PC-3 (cell line): ENCODE measurements at regions not wholly inside any gene's neighbourhood (a gene's known extent, or its start where the extent isn't known, plus 50 kb on each side); places are given as distances from the start of the nearest gene placed in this dataset.
"Not testable (repeated sequence)": the region's sequence is repeated elsewhere in the genome, so short reads cannot be mapped to it uniquely, and the experiment has no call there.

ENCODE experiments used
- ATAC-seq: fragments of 200-7000 bp; cut with Tn5 transposase; 2 replicates; pipeline ENCODE4 v1.9.1; 2020; ENCODE audit warnings: mild to moderate bottlenecking, moderate library complexity
- BruUV-seq: library from RNA; stranded (reverse); fragments of 400-500 nt; replicated peaks from 2 replicates; lab custom pipeline; 2021; lab: Mats Ljungman, UMichigan
- CTCF ChIA-PET: fragments of 300-600 bp; sonication (Branson Sonifier 250); formaldehyde crosslinking; loops from one replicate; lab custom pipeline; 2022; ENCODE audit warnings: antibody characterized with exemption; lab: Charles Lee
- POLR2A ChIA-PET: fragments of 300-600 bp; sonication (Branson Sonifier 250); formaldehyde crosslinking; loops from one replicate; lab custom pipeline; 2022; ENCODE audit warnings: antibody characterized with exemption; ENCODE audit not compliant: unreplicated experiment; lab: Charles Lee
- DNase-seq: peaks from one replicate; pipeline ENCODE4 v3.0.0-alpha.2; 2015
- H2AFZ ChIP-seq: fragments of 300-600 bp; sonication (generic); 2 replicates; pipeline ENCODE4 v1.6.0; 2016; ENCODE audit warnings: antibody characterized with exemption, low read length
- H3F3A ChIP-seq: fragments of 300-600 bp; sonication (generic); one replicate; pipeline ENCODE4 v1.6.0; 2017; ENCODE audit warnings: antibody characterized with exemption, low read length, control low read depth, mild to moderate bottlenecking; ENCODE audit not compliant: unreplicated experiment
- H3K27ac ChIP-seq: fragments of 300-600 bp; sonication (generic); 2 replicates; pipeline ENCODE4 v1.5.1; 2016; ENCODE audit warnings: mild to moderate bottlenecking, low read length
- H3K27me3 ChIP-seq: fragments of 300-600 bp; sonication (generic); 2 replicates; pipeline ENCODE4 v1.6.1; 2016; ENCODE audit warnings: low read length, mixed read lengths
- H3K36me3 ChIP-seq: fragments of 300-600 bp; sonication (generic); 2 replicates; pipeline ENCODE4 v1.6.1; 2016; ENCODE audit warnings: low read depth, mixed run types, low read length, mixed read lengths
- H3K4me1 ChIP-seq: fragments of 300-600 bp; sonication (generic); 2 replicates; pipeline ENCODE4 v1.5.1; 2016; ENCODE audit warnings: low read length; ENCODE audit not compliant: insufficient read depth
- H3K4me2 ChIP-seq: fragments of 300-600 bp; sonication (generic); 2 replicates; pipeline ENCODE4 v1.6.0; 2016; ENCODE audit warnings: low read length
- H3K4me3 ChIP-seq: fragments of 300-600 bp; sonication (generic); 2 replicates; pipeline ENCODE4 v1.5.1; 2016; ENCODE audit warnings: mild to moderate bottlenecking, low read length, mixed read lengths
- H3K79me2 ChIP-seq: fragments of 300-600 bp; sonication (generic); 2 replicates; pipeline ENCODE4 v1.6.1; 2017; ENCODE audit warnings: low read length, mixed read lengths
- H3K9ac ChIP-seq: fragments of 300-600 bp; sonication (generic); 2 replicates; pipeline ENCODE4 v1.6.0; 2016; ENCODE audit warnings: mild to moderate bottlenecking, low read length
- H3K9me2 ChIP-seq: fragments of 300-600 bp; sonication (generic); replicated peaks from 2 replicates; pipeline ENCODE4 v1.6.1; 2016; ENCODE audit warnings: mixed run types, low read length, mixed read lengths
- H3K9me3 ChIP-seq: fragments of 300-600 bp; sonication (generic); 2 replicates; pipeline ENCODE4 v1.6.1; 2016; ENCODE audit warnings: low read length, mixed read lengths
- H4K20me1 ChIP-seq: fragments of 300-600 bp; sonication (generic); 2 replicates; pipeline ENCODE4 v1.6.1; 2016; ENCODE audit warnings: low read length, mixed read lengths
- CTCF ChIP-seq: fragments of 300-600 bp; sonication (generic); conservative IDR thresholded peaks from 2 replicates; pipeline ENCODE4 v1.5.1; 2017; ENCODE audit warnings: antibody characterized with exemption, low read depth, mild to moderate bottlenecking, low read length
- EZH2 ChIP-seq: fragments of 300-600 bp; sonication (generic); IDR thresholded peaks from one replicate; pipeline ENCODE4 v1.6.1; 2017; ENCODE audit warnings: antibody characterized with exemption, mild to moderate bottlenecking, low read length; ENCODE audit not compliant: unreplicated experiment
- EZH2phosphoT487 ChIP-seq: fragments of 300-600 bp; sonication (generic); IDR thresholded peaks from 2 replicates; pipeline ENCODE4 v1.6.1; 2018; ENCODE audit warnings: mild to moderate bottlenecking, antibody characterized with exemption, low read length, borderline replicate concordance
- intact Hi-C: fragments of 100-400 bp; cut with micrococcal nuclease; formaldehyde crosslinking; loops from 2 replicates; pipeline ENCODE4 v1.9.0; 2023

GRCh38 chr5:88634014-88634413, 249.0 kb downstream of the MEF2C start:
- H3K9ac ChIP-seq, result no peak overlapping the region
- no peaks in the 10 kb centered on the region for H3K27me3 ChIP-seq
- no peak for TF ChIP-seq EZH2
- TF ChIP-seq EZH2phosphoT487, result no peak
- no peak for TF ChIP-seq CTCF
- no peak overlapping the region for H2AFZ ChIP-seq
- no peaks in the 10 kb centered on the region for H3K9me3 ChIP-seq
- intact Hi-C loops, result no loop called here
- H3K9me2 ChIP-seq, result no peaks in the 10 kb centered on the region
- no peaks in the 10 kb centered on the region for H3K79me2 ChIP-seq
- ATAC-seq (no peak), DNase-seq (no peak)
- no peak overlapping the region for H3K27ac ChIP-seq
- no peak overlapping the region for H3K4me3 ChIP-seq
- H3K4me2 ChIP-seq, result no peak overlapping the region
- CTCF ChIA-PET, result no interaction called here
- H3K4me1 ChIP-seq, result no peaks in the 10 kb centered on the region
- no TSS peak for BruUV-seq
- H3F3A ChIP-seq, result no peaks in the 10 kb centered on the region
- H3K36me3 ChIP-seq, result no peaks in the 10 kb centered on the region
- H4K20me1 ChIP-seq, result no peaks in the 10 kb centered on the region
- POLR2A ChIA-PET, result no interaction called here

DNA sequence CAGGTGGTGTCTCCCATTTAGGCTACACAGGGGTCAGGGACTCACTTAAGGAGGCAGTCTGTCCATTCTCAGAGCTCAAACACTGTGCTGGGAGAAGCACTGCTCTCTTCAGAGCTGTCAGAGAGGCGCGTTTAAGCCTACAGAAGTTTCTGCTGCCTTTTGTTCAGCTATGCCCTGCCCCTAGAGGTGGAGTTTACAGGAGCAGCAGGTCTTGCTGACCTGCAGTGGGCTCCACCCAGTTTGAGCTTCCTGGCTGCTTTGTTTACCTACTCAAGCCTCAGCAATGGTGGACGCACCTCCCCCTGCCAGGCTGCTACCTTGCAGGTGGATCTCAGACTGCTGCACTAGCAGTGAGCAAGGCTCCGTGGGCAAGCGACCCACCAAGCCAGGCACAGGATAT, 260.1 kb downstream of the MEF2C start:
- H3K4me2 ChIP-seq, H3K9me2 ChIP-seq, ATAC-seq, H3K4me3 ChIP-seq, H3K27ac ChIP-seq, H3K4me1 ChIP-seq, intact Hi-C loops, H3K79me2 ChIP-seq, H3F3A ChIP-seq, DNase-seq, H2AFZ ChIP-seq, CTCF ChIA-PET, H3K36me3 ChIP-seq, BruUV-seq, H4K20me1 ChIP-seq, H3K9ac ChIP-seq, H3K27me3 ChIP-seq, POLR2A ChIA-PET, H3K9me3 ChIP-seq: not testable (repeated sequence)

DNA sequence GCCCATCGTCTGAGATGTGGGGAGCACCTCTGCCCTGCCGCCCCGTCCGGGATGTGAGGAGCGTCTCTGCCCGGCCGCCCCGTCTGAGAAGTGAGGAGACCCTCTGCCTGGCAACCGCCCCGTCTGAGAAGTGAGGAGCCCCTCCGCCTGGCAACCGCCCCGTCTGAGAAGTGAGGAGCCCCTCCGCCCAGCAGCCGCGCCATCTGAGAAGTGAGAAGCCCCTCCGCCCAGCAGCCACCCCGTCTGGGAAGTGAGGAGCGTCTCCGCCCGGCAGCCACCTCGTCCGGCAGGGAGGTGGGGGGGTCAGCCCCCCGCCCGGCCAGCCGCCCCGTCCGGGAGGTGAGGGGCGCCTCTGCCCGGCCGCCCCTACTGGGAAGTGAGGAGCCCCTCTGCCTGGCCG, 267.2 kb downstream of the MEF2C start:
- intact Hi-C loops, H3K27ac ChIP-seq, H3K9ac ChIP-seq, H3K4me2 ChIP-seq, H2AFZ ChIP-seq, H3F3A ChIP-seq, DNase-seq, H3K27me3 ChIP-seq, H3K36me3 ChIP-seq, H3K79me2 ChIP-seq, H4K20me1 ChIP-seq, BruUV-seq, POLR2A ChIA-PET, CTCF ChIA-PET, H3K9me3 ChIP-seq, ATAC-seq, H3K9me2 ChIP-seq, H3K4me1 ChIP-seq, H3K4me3 ChIP-seq: not testable (repeated sequence)

DNA sequence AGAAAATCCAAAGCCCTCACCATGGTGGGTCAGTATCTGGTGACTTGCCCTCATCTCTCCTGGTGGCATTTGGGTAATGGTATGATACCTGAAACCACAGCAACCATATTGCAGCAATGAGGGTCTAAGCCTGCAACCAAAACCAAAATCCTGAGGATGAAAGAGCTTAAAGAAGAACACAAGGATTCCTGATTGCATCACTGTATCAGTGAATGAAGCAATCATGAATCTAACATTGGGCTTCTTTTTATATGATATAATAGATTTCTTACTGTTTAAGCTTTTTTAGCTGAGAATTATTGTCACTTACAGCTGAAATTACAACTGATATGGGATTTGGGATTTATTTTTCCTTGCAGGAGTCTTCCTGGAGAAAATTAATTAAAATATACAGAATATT, 269.9 kb downstream of the MEF2C start:
- DNase-seq (no peak), ATAC-seq (no peak)
- POLR2A ChIA-PET, result no interaction called here
- Histone ChIP-seq H3K9me2 (no peaks in the 10 kb centered on the region), H3F3A (no peaks in the 10 kb centered on the region), H3K4me1 (peaks cover 18% of the 10 kb centered on the region), H4K20me1 (no peaks in the 10 kb centered on the region), H3K27me3 (no peaks in the 10 kb centered on the region), H3K9ac (no peak overlapping the region), H3K36me3 (no peaks in the 10 kb centered on the region), H3K4me3 (no peak overlapping the region), H2AFZ (no peak overlapping the region), H3K4me2 (no peak overlapping the region), H3K79me2 (no peaks in the 10 kb centered on the region), H3K27ac (no peak overlapping the region), H3K9me3 (no peaks in the 10 kb centered on the region)
- CTCF ChIA-PET, result no interaction called here
- TF ChIP-seq EZH2 (no peak), EZH2phosphoT487 (no peak)
- BruUV-seq, result no TSS peak
- intact Hi-C loops, result no loop called here
